ENCODE measurements at regions not wholly inside any gene's neighbourhood (a gene's known extent, or its start where the extent isn't known, plus 50 kb on each side); places are given as distances from the start of the nearest gene placed in this dataset.
A peak's percentile ranks its signal among the peaks of the same experiment; 100 is the strongest.
"Not testable (repeated sequence)": the region's sequence is repeated elsewhere in the genome, so short reads cannot be mapped to it uniquely, and the experiment has no call there.

- DNase-seq, result no peak
Observed at GRCh38 chr2:164014068-164014731, 278.4 kb upstream of the FIGN start.

DNA sequence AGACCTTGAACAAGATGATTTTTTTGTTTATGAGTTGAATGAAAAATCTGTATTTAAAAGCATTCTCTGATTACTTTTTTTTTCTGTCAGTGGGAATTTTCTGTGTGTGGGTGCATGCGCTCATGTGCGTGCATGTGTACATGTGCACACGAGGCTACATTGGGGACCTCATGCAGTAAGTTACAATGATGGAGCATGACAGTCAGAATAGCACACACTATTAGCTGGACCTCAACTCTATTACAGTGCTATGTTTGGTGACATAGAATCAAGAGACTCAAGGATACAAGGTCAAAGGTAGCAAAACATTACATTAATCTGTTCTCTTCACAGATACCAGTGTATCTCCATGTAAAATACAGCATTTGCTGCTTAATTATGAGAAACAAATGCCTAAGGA lies 276.8 kb upstream of the FIGN start:
- no peak for DNase-seq

DNA sequence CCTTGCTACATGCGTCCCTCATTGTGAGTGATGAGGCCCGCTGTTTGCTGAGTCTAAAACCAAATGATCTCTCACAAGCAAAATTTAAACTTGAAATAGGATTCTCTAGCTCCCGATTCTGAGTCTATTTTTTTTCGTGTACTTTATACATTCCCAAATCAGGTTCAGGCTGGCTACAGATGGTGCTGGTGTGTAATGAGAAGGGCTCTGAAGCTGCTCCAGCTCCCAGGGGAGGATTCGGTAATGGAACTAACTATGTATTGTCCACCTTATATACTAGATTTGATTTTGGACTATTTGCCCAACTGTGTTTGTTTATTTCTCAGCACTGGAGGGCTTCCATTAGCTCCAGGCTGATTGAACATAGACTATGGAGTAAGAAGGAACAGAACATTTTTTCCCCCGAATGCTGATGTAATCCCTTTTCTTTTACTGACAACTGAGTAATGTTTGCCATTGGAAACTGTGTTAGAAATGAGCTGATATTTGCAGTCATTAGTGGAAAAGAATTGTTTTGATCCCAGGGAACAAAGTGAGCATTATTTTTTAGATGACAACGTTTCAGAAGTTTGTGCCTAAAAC lies 274.0 kb upstream of the FIGN start:
- peak; percentile 69 for DNase-seq

- no peak for DNase-seq
Observed at GRCh38 chr2:164008752-164009151, 272.9 kb upstream of the FIGN start.

DNA sequence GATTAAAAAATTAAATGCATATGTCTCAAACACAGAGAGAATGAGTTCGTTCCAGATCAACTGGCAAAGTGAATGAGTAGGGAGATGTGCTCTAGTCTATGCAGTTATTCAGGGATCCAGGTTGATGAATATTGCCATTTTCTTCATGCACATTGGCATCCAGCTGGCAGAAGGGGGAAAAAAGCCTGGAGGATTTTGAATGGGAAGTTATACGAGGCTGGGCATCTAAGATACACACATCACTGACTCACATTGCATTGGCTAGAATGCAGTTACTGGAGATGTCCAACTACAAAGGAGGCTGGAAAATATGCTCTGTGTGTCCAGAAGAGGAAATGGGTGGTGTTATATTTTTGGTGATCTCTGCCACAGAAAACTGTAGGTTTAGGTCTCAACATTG lies 270.9 kb upstream of the FIGN start:
- no peak for DNase-seq

DNA sequence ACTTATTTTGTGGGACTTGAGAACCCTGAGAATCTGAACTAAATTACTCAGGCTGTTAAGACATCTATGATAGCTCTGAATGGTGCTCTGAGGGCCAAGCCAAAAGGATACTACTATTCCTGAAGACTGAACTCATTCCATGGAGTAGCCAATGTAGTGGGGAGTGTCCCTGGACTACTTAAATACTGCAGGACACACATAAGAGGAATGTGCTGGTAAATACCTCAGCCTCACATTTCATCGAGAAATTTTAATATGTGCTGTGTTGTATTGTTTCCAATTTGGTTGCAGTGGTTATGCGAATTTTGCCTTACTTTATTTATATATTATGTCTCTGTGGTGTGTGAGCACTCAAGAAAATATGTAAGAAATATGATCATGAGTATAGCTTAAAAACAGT lies 264.4 kb upstream of the FIGN start:
- DNase-seq, result no peak

DNA sequence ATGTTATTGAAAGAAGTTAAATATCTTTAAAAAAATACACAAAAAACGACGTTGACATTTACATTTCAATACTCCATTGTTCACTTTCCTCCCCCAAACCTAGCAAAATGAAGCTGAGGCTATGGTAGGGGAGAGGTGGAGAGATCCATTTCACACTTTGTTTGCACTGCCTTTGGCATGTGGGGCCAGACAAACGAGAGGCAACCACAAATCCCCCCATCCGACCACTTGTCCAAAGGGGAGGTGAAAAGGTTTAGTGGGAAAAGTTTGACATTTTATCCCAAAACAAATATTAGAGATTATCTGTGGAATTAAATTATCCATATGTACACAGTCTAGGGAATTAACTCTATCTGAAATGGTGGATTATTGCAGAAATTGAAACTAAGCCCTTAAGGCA lies 261.7 kb upstream of the FIGN start:
- DNase-seq, result no peak

- DNase-seq, result no peak
Observed at GRCh38 chr2:163990541-163990940, 254.7 kb upstream of the FIGN start.

DNA sequence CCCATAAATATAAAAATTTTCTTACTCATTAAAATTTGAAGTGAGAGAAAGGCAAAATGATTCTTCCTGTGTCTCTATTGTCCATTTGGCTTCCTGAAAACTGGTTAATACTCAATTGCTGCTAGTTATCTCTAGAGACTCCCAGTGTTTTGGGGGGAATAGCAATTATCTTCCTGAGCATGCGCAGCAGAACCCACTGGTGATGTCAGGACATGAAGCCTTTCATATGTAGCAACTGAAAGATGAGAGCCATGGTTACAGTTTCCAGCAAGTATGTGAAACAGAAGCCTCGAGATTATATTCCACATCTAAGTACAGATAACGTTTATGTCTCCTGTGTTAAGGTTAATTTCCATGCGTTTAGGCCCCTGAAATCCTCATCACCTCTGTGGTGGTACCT lies 254.3 kb upstream of the FIGN start:
- DNase-seq, result no peak

DNA sequence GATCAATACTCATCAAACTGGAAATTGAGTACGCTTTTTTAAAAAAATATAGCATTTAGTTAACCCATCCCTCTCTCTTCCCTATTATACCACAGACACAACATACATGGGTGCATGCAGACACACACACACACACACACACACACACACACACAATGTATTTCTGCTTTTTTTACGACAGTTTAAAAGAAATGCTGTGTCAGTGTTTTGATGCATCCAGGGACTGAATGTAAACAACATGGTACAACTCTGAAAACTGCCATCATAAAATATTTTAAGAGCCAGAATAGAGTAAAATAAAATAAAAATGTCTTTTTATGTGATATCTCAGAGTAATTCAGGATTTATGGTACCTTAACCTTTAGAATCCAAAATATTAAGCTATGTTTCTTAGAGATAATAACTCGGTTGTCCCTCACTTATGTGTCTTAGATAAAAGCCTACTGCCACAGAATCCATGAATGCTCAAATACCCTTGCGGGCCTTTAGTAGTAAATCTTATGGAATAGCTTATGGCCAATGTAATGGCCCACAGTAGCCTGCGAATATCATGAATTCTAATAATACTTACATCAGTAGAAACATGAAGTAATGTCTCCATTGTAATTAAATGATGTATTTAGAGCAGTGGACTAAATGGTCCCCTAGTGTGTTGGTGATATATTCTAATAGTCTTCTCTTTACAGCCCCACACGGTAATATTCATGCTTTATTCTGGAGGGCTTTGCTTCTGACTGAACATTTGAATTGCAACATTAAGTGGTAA lies 251.6 kb upstream of the FIGN start:
- DNase-seq, result no peak

DNA sequence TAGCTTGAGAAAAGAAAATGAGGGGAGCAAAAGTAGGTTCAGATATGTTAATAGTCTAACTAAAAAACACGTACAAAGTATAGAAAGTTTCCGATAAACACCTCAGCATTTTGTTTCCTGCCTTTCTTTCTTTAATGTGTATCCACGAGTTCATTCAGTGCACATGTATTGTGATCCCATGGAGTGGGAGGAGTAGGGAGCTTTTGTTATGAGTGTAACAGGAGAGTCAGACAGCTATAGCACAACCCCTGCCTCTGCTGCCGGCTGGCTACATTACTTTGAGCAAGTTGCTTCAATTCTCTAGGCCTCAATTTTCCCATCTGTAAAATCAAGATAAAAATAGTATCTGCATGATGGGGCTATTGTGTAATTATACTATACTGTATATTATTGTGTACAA lies 249.2 kb upstream of the FIGN start:
- DNase-seq, result no peak

GRCh38 chr2:163983911-163984310 lies 248.1 kb upstream of the FIGN start:
- no peak for DNase-seq

DNA sequence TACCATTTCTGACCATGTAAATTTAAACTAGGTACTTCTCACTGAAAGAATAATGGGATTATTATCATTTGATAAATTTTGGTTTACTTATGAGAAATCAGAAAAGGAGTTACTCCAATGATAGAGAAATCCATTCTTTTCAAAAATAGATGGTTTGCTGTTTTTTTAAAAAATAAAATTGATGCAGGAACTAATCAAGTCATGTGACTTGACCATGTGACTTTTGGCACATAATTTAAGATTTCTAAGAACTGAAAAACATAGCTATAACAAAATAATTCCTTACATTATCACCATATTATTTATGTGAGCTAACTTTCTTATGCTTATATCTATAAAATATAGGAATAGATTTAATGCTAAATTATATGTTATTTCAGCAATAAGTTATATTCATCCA lies 247.1 kb upstream of the FIGN start:
- no peak for DNase-seq

- no peak for DNase-seq
Observed at GRCh38 chr2:163974766-163975165, 239.0 kb upstream of the FIGN start.

DNA sequence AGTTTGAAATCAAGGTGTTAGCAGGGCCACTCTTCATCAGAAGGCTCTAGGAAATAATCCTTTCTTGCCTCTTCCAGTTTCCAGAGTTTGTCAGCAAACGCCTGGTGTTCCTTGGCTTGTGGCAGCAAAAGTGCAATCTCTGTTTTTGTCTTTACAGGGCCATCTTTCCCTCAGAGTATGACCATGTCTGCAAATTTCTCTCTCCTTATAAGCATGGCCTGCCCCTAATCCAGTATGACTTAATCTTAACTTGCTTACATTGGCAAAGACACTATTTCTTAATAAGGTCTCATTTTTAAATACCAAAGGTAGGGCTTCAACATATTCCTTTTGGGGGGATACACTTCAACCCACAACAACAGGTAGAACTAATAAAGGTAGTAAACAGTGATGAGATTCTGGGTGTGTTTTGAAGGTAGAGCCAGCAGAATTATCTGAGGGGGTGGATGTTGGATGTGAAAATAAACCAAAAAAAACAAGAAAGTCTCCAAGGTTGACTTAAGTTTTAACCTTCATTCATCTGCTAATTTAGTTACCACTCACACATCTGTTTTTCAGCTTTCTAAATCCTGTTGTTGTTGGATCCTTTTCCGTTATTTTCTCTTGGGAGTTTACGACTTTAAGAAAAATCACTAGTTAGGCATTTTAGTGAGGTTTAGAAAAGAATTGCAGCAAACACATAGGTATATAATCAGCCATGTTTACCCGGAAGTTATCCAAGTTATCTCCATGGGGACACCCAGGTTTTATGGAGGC lies 234.4 kb upstream of the FIGN start:
- no peak for DNase-seq

- not testable (repeated sequence) for DNase-seq
Observed at GRCh38 chr2:163964278-163964677, 228.5 kb upstream of the FIGN start.

- DNase-seq, result no peak
Observed at GRCh38 chr2:163953390-163953907, 217.6 kb upstream of the FIGN start.

GRCh38 chr2:163951312-163951711 lies 215.5 kb upstream of the FIGN start:
- DNase-seq, result no peak

- no peak for DNase-seq
Observed at GRCh38 chr2:163949693-163950092, 213.9 kb upstream of the FIGN start.

DNA sequence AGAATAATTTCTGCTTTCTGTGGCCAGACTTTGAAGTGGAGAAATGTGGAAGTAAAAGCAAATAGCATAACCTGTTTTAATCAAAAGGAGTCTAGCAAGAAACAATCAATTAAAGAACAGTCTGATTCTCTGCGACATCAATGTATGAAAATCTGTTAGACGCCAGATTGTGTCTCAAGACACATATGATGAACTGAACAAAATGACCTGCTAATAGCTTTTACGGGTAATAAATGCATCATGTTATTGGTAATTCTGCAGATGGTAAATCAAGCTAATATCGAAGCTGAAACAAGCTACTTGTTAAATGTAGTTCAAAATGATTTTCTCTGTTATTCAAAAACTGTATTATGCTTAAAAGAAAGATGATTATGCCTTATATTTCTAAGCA lies 208.5 kb upstream of the FIGN start:
- no peak for DNase-seq

DNA sequence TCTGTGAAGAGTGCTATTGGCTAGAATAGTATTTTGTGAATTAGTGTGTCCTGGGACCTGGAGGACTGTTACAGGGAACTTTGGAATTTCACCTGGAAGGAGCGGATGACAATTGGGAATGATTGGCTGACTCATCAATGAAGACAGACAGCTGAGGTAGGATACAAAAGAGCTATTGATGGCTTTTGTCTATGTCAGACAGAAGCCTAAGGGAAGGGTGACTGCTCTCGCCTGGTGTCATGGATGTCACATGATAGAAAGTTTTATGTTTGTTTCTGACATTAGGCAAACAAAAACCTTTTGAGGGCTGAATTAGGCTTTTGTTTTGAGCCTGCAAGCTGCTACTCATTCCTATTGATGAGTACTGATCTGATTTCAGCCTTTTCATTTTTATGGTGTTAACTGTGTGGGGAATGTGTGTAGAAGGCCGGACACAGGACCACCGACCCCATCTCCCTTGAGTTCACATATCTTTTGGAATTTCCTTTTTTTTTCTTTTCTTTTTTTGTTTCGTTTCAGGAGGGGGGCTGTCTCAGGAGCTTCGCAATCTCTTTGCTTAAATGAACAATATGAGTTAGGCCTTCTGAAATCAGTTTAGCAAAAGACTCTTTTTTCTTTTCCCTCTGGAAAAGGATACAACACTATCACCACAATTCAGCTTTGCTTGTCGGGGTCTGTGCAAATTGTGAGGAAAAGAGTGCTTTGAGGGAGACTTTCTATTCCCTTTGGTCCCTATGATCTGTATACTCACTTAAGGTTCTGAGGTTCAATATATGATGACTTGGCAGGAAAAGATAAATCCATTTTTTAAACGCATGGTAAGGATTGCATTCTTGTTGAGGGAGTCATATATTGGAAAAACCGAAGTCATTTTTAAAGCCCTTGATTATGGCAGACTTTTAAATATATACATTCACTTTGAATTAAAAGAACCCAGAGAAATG lies 207.9 kb upstream of the FIGN start:
- peak; percentile 3 for DNase-seq

- peak; percentile 59 for DNase-seq
Observed at GRCh38 chr2:163934131-163934530, 198.3 kb upstream of the FIGN start.
